ENCODE measurements at regions not wholly inside any gene's neighbourhood (a gene's known extent, or its start where the extent isn't known, plus 50 kb on each side); places are given as distances from the start of the nearest gene placed in this dataset.

DNA sequence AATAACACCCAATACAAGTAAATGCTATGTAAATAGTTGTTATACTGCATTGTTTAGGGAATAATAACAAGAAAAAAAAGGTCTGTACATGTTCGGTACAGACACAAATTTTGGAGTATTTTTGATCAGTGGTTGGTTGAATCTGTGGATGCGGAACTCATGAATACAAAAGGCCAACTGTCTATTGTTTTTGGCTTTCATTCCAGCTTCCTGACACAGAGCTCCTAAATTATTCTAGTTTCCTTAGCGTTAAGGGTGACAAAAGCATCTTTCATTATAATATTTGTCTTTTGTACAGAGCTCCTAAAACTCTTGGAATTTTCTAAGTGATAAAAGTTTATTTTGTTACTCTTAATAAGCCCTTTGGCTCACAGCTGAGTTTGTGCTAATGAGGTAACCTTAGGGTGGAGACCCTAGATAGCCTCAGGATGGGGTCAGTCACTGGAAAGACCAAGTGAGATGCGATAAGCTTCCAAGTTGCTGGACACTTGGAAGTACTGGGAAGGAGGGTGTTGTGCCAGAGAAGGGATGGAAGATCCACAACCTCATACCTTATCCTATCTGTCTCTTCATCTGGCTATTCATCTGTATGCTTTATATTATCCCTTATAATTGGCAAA is 57.4 kb upstream of the PRRC2C start:
- H3K27ac ChIP-seq = no peak overlapping the region
- TF ChIP-seq POLR2A (IDR thresholded peaks at IDR 0.05) = no peak
- H3K27me3 ChIP-seq (replicated peaks in 1 of 7) = no peaks in the 10 kb centered on the region
- H3K4me1 ChIP-seq = no peaks in the 10 kb centered on the region
- H3K36me3 ChIP-seq = no peaks in the 10 kb centered on the region
- H3K9me3 ChIP-seq = peaks cover 0 to 15% (median 5%) of the 10 kb centered on the region in 8 donors
- intact Hi-C loops (cut with DNase I; ENCODE audit: low total_unique reads) = no loop called here
- H3K4me3 ChIP-seq = no peak overlapping the region
- no peak for DNase-seq
- WGBS, 5 donors = 63 to 84% (median 77%) methylated on average over 4 of the region's 4 CpGs

DNA sequence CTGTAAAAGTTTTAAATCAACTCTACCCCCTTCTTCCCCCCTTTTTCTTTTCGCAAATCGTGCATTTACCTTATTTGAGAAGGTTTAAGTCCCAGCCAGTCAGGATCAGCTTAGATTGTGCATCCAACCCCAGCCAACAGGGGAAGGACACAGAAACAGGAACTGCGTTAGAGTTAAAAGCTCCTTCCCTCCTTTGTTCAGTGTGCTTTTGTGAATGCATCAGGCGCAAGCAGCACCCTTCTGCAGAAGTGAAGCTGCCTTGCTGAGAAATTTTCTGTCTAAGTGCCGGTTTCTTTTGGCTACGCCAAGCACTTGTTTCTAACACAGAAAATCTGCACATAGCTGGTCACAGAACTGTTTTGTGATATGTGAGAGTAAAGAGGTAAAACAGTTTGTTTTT is 56.2 kb upstream of the PRRC2C start:
- no peaks in the 10 kb centered on the region for H3K4me1 ChIP-seq
- no peak overlapping the region for H3K27ac ChIP-seq
- TF ChIP-seq, protein P1, sequence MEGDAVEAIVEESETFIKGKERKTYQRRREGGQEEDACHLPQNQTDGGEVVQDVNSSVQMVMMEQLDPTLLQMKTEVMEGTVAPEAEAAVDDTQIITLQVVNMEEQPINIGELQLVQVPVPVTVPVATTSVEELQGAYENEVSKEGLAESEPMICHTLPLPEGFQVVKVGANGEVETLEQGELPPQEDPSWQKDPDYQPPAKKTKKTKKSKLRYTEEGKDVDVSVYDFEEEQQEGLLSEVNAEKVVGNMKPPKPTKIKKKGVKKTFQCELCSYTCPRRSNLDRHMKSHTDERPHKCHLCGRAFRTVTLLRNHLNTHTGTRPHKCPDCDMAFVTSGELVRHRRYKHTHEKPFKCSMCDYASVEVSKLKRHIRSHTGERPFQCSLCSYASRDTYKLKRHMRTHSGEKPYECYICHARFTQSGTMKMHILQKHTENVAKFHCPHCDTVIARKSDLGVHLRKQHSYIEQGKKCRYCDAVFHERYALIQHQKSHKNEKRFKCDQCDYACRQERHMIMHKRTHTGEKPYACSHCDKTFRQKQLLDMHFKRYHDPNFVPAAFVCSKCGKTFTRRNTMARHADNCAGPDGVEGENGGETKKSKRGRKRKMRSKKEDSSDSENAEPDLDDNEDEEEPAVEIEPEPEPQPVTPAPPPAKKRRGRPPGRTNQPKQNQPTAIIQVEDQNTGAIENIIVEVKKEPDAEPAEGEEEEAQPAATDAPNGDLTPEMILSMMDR (IDR thresholded peaks at IDR 0.05 in 8 of 11, conservative IDR thresholded peaks at IDR 0.05 in 3 of 11) = no peak
- no peak for TF ChIP-seq POLR2A (IDR thresholded peaks at IDR 0.05)
- WGBS, 5 donors = 90 to 96% (median 95%) methylated on average over 6 of the region's 6 CpGs
- no peaks in the 10 kb centered on the region for H3K27me3 ChIP-seq (replicated peaks in 1 of 7)
- H3K4me3 ChIP-seq = no peak overlapping the region
- no peaks in the 10 kb centered on the region for H3K36me3 ChIP-seq
- intact Hi-C loops (cut with DNase I; ENCODE audit: low total_unique reads) = no loop called here
- no peak for DNase-seq
- peaks cover 0 to 15% (median 5%) of the 10 kb centered on the region in 8 donors for H3K9me3 ChIP-seq

DNA sequence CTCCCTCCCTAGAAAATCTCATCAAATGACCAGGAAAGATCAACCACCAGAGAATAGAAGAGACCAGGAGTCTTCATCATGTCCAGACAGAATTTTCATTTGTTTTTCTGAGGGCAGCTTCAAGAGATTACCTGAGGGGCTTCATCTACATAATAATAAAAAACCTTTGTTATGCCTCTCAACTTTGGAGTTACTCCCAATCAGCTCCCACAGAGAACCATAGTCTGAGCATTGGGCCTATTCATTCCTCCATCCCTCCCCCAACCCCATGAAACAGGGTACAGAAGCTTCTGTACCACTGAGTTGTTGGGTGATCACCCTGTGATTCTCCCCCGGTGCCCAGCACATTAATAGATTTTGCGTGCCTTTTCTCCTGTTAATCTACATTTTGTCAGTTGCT is 53.3 kb upstream of the PRRC2C start:
- H3K27me3 ChIP-seq (replicated peaks in 1 of 7) = no peaks in the 10 kb centered on the region
- DNase-seq = no peak
- no peaks in the 10 kb centered on the region for H3K36me3 ChIP-seq
- peaks cover 0 to 11% (median 5%) of the 10 kb centered on the region in 6 donors for H3K4me1 ChIP-seq
- peaks cover 0 to 15% (median 5%) of the 10 kb centered on the region in 8 donors for H3K9me3 ChIP-seq
- H3K27ac ChIP-seq = no peak overlapping the region
- TF ChIP-seq POLR2AphosphoS5 (IDR thresholded peaks at IDR 0.05) = no peak
- no peak for TF ChIP-seq POLR2A (IDR thresholded peaks at IDR 0.05)
- TF ChIP-seq, protein P1 (IDR thresholded peaks at IDR 0.05 in 8 of 11, conservative IDR thresholded peaks at IDR 0.05 in 3 of 11) = no peak
- intact Hi-C loops (cut with DNase I; ENCODE audit: low total_unique reads) = no loop called here
- 82 to 97% (median 86%) methylated on average over 1 to 2 of the region's 2 CpGs for WGBS, 5 donors
- H3K4me3 ChIP-seq = no peak overlapping the region

DNA sequence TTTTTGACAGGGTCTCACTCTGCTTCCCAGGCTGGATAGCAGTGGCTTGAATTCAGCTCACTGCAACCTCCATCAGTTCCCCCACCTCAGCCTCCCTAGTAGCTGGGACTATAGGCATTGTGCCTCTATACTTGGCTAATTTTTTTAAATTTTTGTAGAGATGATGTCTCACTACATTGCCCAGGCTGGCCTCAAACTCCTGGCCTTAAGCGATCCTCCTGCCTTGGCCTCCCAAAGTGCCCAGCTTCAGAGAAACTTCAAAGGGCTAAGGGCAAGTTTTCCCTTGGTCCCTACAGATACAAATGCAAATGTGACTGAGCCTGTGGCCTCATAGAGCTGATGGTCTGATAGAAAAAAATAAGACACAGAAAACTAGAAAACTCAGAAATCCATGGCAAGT is 52.9 kb upstream of the PRRC2C start:
- intact Hi-C loops (cut with DNase I; ENCODE audit: low total_unique reads) = no loop called here
- no peak for DNase-seq
- WGBS, 5 donors = 92 to 100% (median 94%) methylated on average over 1 of the region's 1 CpG
- Histone ChIP-seq H3K9me3 (peaks cover 0 to 15% (median 5%) of the 10 kb centered on the region in 8 donors), H3K27ac (no peak overlapping the region), H3K27me3 (replicated peaks in 1 of 7) (no peaks in the 10 kb centered on the region), H3K4me3 (no peak overlapping the region), H3K4me1 (peaks cover 0 to 11% (median 5%) of the 10 kb centered on the region in 6 donors), H3K36me3 (no peaks in the 10 kb centered on the region)
- TF ChIP-seq, protein P1 (IDR thresholded peaks at IDR 0.05 in 8 of 11, conservative IDR thresholded peaks at IDR 0.05 in 3 of 11) = no peak
- TF ChIP-seq POLR2AphosphoS5 (IDR thresholded peaks at IDR 0.05) (no peak), POLR2A (IDR thresholded peaks at IDR 0.05) (no peak)
